Heart left ventricle (tissue), 16 donors: ENCODE measurements at regions not wholly inside any gene's neighbourhood (a gene's known extent, or its start where the extent isn't known, plus 50 kb on each side); places are given as distances from the start of the nearest gene placed in this dataset.
A peak's percentile ranks its signal among the peaks of the same experiment; 100 is the strongest.

Experiments used
- ATAC-seq, 4 donors: fragments of 200-7000 bp; cut with Tn5 transposase; one replicate each; pipeline ENCODE4 v1.9.1; 2020 to 2022; ENCODE audit warnings: moderate library complexity in 4 of 4, mild to moderate bottlenecking in 3 of 4, moderate number of reproducible peaks in 1 of 4
- DNase-seq, 5 donors: peaks; one replicate each; pipeline ENCODE4 v3.0.0-alpha.2; 2020
- H3K27ac ChIP-seq, 12 donors: fragments of 200-600 bp; sonication (generic) in 4 of 12; one replicate each; pipeline versions ENCODE4 v1.5.0 to v1.8.0; 2016 to 2022; ENCODE audit warnings: mild to moderate bottlenecking in 2 of 12
- H3K27me3 ChIP-seq, 9 donors: fragments of 200-600 bp; sonication (generic) in 2 of 9; one replicate each; pipeline versions ENCODE4 v1.5.1 to v1.8.0; 2016 to 2022; ENCODE audit warnings: mild to moderate bottlenecking in 3 of 9
- H3K36me3 ChIP-seq, 9 donors: fragments of 200-600 bp; sonication (generic) in 2 of 9; one replicate each; pipeline versions ENCODE4 v1.5.0 to v1.8.0; 2018 to 2022; ENCODE audit warnings: mild to moderate bottlenecking in 2 of 9
- H3K4me1 ChIP-seq, 12 donors: fragments of 200-600 bp; sonication (generic) in 4 of 12; one replicate each; pipeline versions ENCODE4 v1.5.0 to v1.8.0; 2016 to 2022; ENCODE audit warnings: mild to moderate bottlenecking in 3 of 12
- H3K4me3 ChIP-seq, 12 donors: fragments of 200-600 bp; sonication (generic) in 4 of 12; one replicate each; pipeline versions ENCODE4 v1.5.0 to v1.8.0; 2017 to 2022; ENCODE audit warnings: mild to moderate bottlenecking in 9 of 12, moderate library complexity in 4 of 12
- H3K9me3 ChIP-seq, 12 donors: fragments of 200-600 bp; sonication (generic) in 4 of 12; one replicate each; pipeline versions ENCODE4 v1.5.0 to v1.8.0; 2016 to 2022; ENCODE audit warnings: mild to moderate bottlenecking in 1 of 12
- POLR2A ChIP-seq, 2 donors: fragments of 450-650 bp; IDR thresholded peaks; one replicate each; pipeline ENCODE4 v1.6.1; 2017; ENCODE audit warnings: antibody characterized with exemption in 2 of 2, mild to moderate bottlenecking in 2 of 2, moderate library complexity in 2 of 2
- WGBS, 4 donors: extraction: QIAGEN DNeasy Blood & Tissue Kit in 2 of 4; methylation state at CpG; one replicate each; pipeline versions ENCODE4 v1.1.5 to v1.1.7; 2013 to 2018; 5-methylcytosine and 5-hydroxymethylcytosine counted together
- intact Hi-C, 10 donors: fragments of 100-400 bp; cut with DNase I; formaldehyde crosslinking; loops; one replicate each; pipeline versions ENCODE4 v1.11.1 to v1.14.2; 2022
- TF ChIP-seq, protein P1 (sequence below), 12 donors: fragments of 200-600 bp; sonication (generic) in 4 of 12; IDR thresholded peaks; one replicate each; pipeline versions ENCODE4 v1.5.0 to v1.8.0; 2018 to 2022; ENCODE audit warnings: antibody characterized with exemption in 12 of 12, mild to moderate bottlenecking in 5 of 12
- donor health status: ischemic (EF 13 %, LVEDD 7.1; RV severe dilation, severe dysfunction).
- donor health status: healthy with polysubstance abuse.
- donor health status: DM: no; HTN: yes; CAD: no.
- donor health status: DM: no; HTN: no; CAD: no.
- donor health status: ischemic (EF 25% LVEDD 6.9; RV normal size, moderate dysfunction).
- donor health status: ischemic (EF 25% LVEDD 5.7; RV mildly dilated, moderate dysfunction).
- donor health status: healthy.
- donor health status: DM: yes; HTN: yes; CAD: no.
- donor health status: ischemic (EF 35%, LVEDD 5.7; RV mildly dilated, moderate dysfunction).
- donor health status: nonischemic (EF 11% LVEDD 7.7; RV severe dilation, severe dysfunction).
- donor health status: DM: yes; HTN: yes; CAD: no.
- donor health status: PGD.
- donor health status: ischemic (EF 29% LVEDD 5.4; RV normal size, mild dysfunction).
- donor health status: nonischemic (EF 23%, LVEDD 6.1; RV moderate dilation, normal function).

DNA sequence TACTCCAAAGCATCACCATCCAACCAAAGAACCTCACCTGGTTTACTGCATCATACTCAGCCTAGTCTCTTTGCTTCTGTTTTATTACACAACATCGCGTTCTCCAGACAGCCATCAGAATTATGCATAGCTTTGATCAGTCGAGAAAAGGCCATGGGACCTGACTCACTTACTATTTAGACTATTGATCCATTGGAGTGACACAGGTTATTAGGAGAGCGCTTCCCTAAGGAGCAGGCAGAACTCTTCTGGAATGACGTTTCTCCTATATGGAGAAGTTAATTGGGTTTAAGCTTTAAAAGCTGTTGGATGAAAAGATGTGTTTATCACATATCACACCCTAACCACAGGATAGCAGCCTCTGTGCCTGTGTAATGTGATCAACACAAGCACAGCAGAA lies 649.1 kb upstream of the SLC10A2 start:
- no peak overlapping the region for H3K4me3 ChIP-seq
- WGBS, 4 donors: 85 to 90% (median 88%) methylated on average over 5 of the region's 5 CpGs

DNA sequence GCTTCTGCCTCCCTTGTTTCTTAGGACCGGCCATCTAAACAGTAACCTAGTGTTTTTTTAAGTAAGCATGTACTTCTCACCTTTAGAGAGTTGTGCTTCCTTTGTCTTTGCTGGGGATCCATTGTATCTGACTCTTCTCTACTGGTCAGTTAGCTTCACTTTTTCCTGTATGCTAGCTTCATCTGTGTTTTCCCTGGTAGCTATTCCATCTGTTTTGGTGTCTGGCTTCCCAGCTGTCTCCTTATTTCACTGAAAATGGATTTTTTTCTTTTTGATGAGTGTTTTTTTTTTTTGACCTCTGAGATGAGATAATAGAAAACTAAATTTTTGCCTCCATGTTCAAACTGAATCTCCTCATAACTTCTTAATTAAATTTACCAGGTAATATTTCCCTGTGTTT lies 637.0 kb upstream of the SLC10A2 start:
- ATAC-seq (no peak), DNase-seq (no peak)
- Histone ChIP-seq H3K27me3 (no peaks in the 10 kb centered on the region), H3K4me3 (no peak overlapping the region), H3K9me3 (peaks cover 0 to 6% (median 0%) of the 10 kb centered on the region in 12 donors), H3K4me1 (no peaks in the 10 kb centered on the region), H3K27ac (no peak overlapping the region), H3K36me3 (no peaks in the 10 kb centered on the region)
- WGBS, 4 donors: 89 to 98% (median 94%) methylated on average over 1 of the region's 1 CpG
- intact Hi-C loops: no loop called here
- no peak for TF ChIP-seq POLR2A (IDR thresholded peaks at IDR 0.05)
- TF ChIP-seq, protein P1, sequence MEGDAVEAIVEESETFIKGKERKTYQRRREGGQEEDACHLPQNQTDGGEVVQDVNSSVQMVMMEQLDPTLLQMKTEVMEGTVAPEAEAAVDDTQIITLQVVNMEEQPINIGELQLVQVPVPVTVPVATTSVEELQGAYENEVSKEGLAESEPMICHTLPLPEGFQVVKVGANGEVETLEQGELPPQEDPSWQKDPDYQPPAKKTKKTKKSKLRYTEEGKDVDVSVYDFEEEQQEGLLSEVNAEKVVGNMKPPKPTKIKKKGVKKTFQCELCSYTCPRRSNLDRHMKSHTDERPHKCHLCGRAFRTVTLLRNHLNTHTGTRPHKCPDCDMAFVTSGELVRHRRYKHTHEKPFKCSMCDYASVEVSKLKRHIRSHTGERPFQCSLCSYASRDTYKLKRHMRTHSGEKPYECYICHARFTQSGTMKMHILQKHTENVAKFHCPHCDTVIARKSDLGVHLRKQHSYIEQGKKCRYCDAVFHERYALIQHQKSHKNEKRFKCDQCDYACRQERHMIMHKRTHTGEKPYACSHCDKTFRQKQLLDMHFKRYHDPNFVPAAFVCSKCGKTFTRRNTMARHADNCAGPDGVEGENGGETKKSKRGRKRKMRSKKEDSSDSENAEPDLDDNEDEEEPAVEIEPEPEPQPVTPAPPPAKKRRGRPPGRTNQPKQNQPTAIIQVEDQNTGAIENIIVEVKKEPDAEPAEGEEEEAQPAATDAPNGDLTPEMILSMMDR (IDR thresholded peaks at IDR 0.05): no peak

More for the DNA sequence above, 649.1 kb upstream of the SLC10A2 start:
- Histone ChIP-seq H3K36me3 (no peaks in the 10 kb centered on the region), H3K27me3 (no peaks in the 10 kb centered on the region), H3K4me1 (peaks cover 0 to 7% (median 0%) of the 10 kb centered on the region in 12 donors), H3K27ac (no peak overlapping the region), H3K9me3 (no peaks in the 10 kb centered on the region)
- ATAC-seq (no peak), DNase-seq (no peak)
- TF ChIP-seq POLR2A (IDR thresholded peaks at IDR 0.05): no peak
- TF ChIP-seq, protein P1 (IDR thresholded peaks at IDR 0.05): no peak
- intact Hi-C loops: no loop called here

DNA sequence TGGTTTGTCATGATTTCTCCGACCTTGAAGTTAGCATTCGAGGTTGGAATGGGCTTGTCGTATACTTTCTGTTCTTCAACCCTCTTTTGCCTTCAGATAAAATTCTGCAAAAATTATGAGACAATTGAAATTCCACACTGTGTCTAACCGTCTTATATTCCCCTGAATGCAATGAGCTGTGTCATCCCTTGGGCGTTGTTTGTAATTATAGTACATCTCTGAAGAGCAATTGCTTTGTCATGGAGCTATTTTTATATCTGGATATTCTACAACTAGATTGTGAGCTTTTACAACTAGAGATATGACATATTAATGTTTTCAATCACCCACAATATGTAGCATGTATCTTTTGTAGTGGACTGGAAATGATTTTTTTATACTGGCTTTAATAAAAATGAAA lies 631.8 kb upstream of the SLC10A2 start:
- WGBS, 4 donors: 64 to 71% (median 67%) methylated on average over 5 of the region's 5 CpGs
- peak in 2 of 4 donors; percentile 33 to 54 for ATAC-seq
- Histone ChIP-seq H3K4me3 (no peak overlapping the region), H3K9me3 (no peaks in the 10 kb centered on the region), H3K36me3 (no peaks in the 10 kb centered on the region), H3K27me3 (no peaks in the 10 kb centered on the region), H3K4me1 (no peaks in the 10 kb centered on the region), H3K27ac (no peak overlapping the region)
- no peak for DNase-seq
- TF ChIP-seq, protein P1 (IDR thresholded peaks at IDR 0.05): no peak
- TF ChIP-seq POLR2A (IDR thresholded peaks at IDR 0.05): no peak
- intact Hi-C loops: loop anchor here in 1 of 10 donors (10.0 kb wide), 1 partner anchor 343 kb away; no protein-coding TSS in a partner anchor

DNA sequence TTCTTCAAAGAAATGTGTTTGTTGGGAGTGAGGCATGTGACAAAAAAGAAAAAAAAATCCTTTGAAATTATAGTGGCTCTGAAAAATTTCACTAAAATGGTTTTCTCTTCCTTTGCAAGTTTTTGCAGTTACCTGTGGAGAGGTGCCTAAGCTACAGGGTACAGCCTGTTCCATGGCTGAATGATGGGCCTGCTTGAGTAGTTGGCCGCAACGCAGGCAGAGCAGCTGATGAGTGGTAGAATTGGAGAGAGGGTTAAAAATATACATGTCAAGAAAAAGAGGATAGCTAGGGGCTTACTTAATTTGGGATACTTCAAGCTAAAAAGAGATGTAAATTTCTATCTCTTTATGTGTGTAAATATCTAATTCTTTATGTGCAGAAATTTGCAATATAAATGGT lies 629.1 kb upstream of the SLC10A2 start:
- TF ChIP-seq, protein P1 (IDR thresholded peaks at IDR 0.05): no peak
- no peak for TF ChIP-seq POLR2A (IDR thresholded peaks at IDR 0.05)
- 56 to 72% (median 60%) methylated on average over 2 of the region's 2 CpGs for WGBS, 4 donors
- Histone ChIP-seq H3K27me3 (no peaks in the 10 kb centered on the region), H3K9me3 (no peaks in the 10 kb centered on the region), H3K27ac (no peak overlapping the region), H3K36me3 (no peaks in the 10 kb centered on the region), H3K4me3 (no peak overlapping the region), H3K4me1 (no peaks in the 10 kb centered on the region)
- ATAC-seq: no peak
- intact Hi-C loops: loop anchor here in 1 of 10 donors (10.0 kb wide), 1 partner anchor 341 kb away; no protein-coding TSS in a partner anchor
- no peak for DNase-seq
